ENCODE measurements at regions not wholly inside any gene's neighbourhood (a gene's known extent, or its start where the extent isn't known, plus 50 kb on each side); places are given as distances from the start of the nearest gene placed in this dataset.

- TF ChIP-seq CTCF (IDR thresholded peaks at IDR 0.05; ENCODE audit: low read depth, low read length, poor library complexity, severe bottlenecking): no peak
- TF ChIP-seq EZH2phosphoT487 (IDR thresholded peaks at IDR 0.05; ENCODE audit: borderline replicate concordance, low read length): no peak
Observed at GRCh38 chr14:59085207-59085739, 103.2 kb upstream of the DAAM1 start.

Data from DOHH2 (cell line).